ENCODE measurements at regions not wholly inside any gene's neighbourhood (a gene's known extent, or its start where the extent isn't known, plus 50 kb on each side); places are given as distances from the start of the nearest gene placed in this dataset.

- Histone ChIP-seq H3K27ac (ENCODE audit: low read depth, low read length, poor library complexity, severe bottlenecking) (no peak overlapping the region), H3K79me2 (ENCODE audit: insufficient read depth, low read length) (no peaks in the 10 kb centered on the region), H3F3A (ENCODE audit: insufficient read depth, low read length) (no peaks in the 10 kb centered on the region), H3K9ac (ENCODE audit: low read length) (no peak overlapping the region), H3K9me2 (ENCODE audit: low read depth, low read length) (no peaks in the 10 kb centered on the region), H4K20me1 (ENCODE audit: insufficient read depth, low read length) (no peaks in the 10 kb centered on the region), H2AFZ (ENCODE audit: low read length) (no peak overlapping the region), H3K4me1 (ENCODE audit: insufficient read depth, low read length, severe bottlenecking) (no peaks in the 10 kb centered on the region), H3K9me3 (ENCODE audit: low read length) (no peaks in the 10 kb centered on the region), H3K4me3 (ENCODE audit: low read depth, low read length, poor library complexity, severe bottlenecking) (no peak overlapping the region), H3K36me3 (ENCODE audit: insufficient read depth, low read length) (no peaks in the 10 kb centered on the region), H3K27me3 (ENCODE audit: insufficient read depth, low read length) (no peaks in the 10 kb centered on the region), H3K4me2 (ENCODE audit: low read length) (no peak overlapping the region)
- TF ChIP-seq, protein P1, sequence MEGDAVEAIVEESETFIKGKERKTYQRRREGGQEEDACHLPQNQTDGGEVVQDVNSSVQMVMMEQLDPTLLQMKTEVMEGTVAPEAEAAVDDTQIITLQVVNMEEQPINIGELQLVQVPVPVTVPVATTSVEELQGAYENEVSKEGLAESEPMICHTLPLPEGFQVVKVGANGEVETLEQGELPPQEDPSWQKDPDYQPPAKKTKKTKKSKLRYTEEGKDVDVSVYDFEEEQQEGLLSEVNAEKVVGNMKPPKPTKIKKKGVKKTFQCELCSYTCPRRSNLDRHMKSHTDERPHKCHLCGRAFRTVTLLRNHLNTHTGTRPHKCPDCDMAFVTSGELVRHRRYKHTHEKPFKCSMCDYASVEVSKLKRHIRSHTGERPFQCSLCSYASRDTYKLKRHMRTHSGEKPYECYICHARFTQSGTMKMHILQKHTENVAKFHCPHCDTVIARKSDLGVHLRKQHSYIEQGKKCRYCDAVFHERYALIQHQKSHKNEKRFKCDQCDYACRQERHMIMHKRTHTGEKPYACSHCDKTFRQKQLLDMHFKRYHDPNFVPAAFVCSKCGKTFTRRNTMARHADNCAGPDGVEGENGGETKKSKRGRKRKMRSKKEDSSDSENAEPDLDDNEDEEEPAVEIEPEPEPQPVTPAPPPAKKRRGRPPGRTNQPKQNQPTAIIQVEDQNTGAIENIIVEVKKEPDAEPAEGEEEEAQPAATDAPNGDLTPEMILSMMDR (IDR thresholded peaks at IDR 0.05; ENCODE audit: low read length): no peak
- no peak for TF ChIP-seq EZH2 (IDR thresholded peaks at IDR 0.05; ENCODE audit: borderline replicate concordance, low read length)
Observed at GRCh38 chr6:81511423-81511822, 241.1 kb downstream of the TENT5A start.

- Histone ChIP-seq H3K36me3 (ENCODE audit: insufficient read depth, low read length) (no peaks in the 10 kb centered on the region), H4K20me1 (ENCODE audit: insufficient read depth, low read length) (no peaks in the 10 kb centered on the region), H3K4me1 (ENCODE audit: insufficient read depth, low read length, severe bottlenecking) (no peaks in the 10 kb centered on the region), H3K4me3 (ENCODE audit: low read depth, low read length, poor library complexity, severe bottlenecking) (no peak overlapping the region), H2AFZ (ENCODE audit: low read length) (no peak overlapping the region), H3K79me2 (ENCODE audit: insufficient read depth, low read length) (no peaks in the 10 kb centered on the region), H3K9me3 (ENCODE audit: low read length) (no peaks in the 10 kb centered on the region), H3K9me2 (ENCODE audit: low read depth, low read length) (no peaks in the 10 kb centered on the region; the same call in 1 of the 2 replicates), H3K4me2 (ENCODE audit: low read length) (no peak overlapping the region), H3K27ac (ENCODE audit: low read depth, low read length, poor library complexity, severe bottlenecking) (no peak overlapping the region), H3K9ac (ENCODE audit: low read length) (no peak overlapping the region), H3F3A (ENCODE audit: insufficient read depth, low read length) (no peaks in the 10 kb centered on the region), H3K27me3 (ENCODE audit: insufficient read depth, low read length) (no peaks in the 10 kb centered on the region)
- no peak for TF ChIP-seq EZH2 (IDR thresholded peaks at IDR 0.05; ENCODE audit: borderline replicate concordance, low read length)
- TF ChIP-seq, protein P1 (IDR thresholded peaks at IDR 0.05; ENCODE audit: low read length): no peak
Observed at GRCh38 chr6:81495999-81496398, 256.5 kb downstream of the TENT5A start.

DNA sequence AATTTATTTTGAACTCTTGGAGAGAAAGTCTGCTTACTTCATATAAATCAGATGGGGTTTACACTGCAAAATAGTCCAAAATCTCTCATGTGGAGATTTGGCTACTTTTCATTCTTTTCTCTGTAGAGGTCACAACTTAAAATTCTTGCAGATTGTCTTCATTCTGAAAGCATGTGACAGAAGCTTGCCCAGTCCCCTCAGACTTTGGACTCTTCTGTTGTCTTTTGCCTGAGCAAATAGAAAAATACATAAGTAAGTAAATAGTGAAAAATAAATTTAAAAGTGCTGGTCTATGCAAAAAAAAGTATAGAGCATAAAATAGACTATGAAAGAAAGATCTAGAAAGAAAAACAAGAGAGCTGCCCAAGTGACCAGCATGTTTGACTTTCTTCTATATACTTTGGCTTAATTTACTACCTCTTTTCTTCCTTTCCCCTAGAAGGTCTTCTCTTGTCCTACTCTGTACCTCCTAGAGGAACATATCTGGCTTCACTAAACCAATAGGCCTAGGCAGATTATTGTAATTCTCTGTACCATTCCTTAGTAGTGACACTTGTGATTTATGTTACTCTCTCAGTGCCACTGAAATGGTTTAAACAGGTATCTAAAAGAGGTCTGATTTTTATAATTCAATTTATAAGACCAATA lies 260.9 kb downstream of the TENT5A start:
- Histone ChIP-seq H3K27ac (ENCODE audit: low read depth, low read length, poor library complexity, severe bottlenecking) (no peak overlapping the region), H3K9me3 (ENCODE audit: low read length) (no peaks in the 10 kb centered on the region), H3F3A (ENCODE audit: insufficient read depth, low read length) (no peaks in the 10 kb centered on the region), H3K9ac (ENCODE audit: low read length) (no peak overlapping the region), H3K36me3 (ENCODE audit: insufficient read depth, low read length) (no peaks in the 10 kb centered on the region), H3K4me3 (ENCODE audit: low read depth, low read length, poor library complexity, severe bottlenecking) (no peak overlapping the region), H3K27me3 (ENCODE audit: insufficient read depth, low read length) (no peaks in the 10 kb centered on the region), H3K9me2 (ENCODE audit: low read depth, low read length) (no peaks in the 10 kb centered on the region), H2AFZ (ENCODE audit: low read length) (no peak overlapping the region), H4K20me1 (ENCODE audit: insufficient read depth, low read length) (no peaks in the 10 kb centered on the region), H3K4me2 (ENCODE audit: low read length) (no peak overlapping the region), H3K79me2 (ENCODE audit: insufficient read depth, low read length) (no peaks in the 10 kb centered on the region), H3K4me1 (ENCODE audit: insufficient read depth, low read length, severe bottlenecking) (no peaks in the 10 kb centered on the region)
- TF ChIP-seq, protein P1 (IDR thresholded peaks at IDR 0.05; ENCODE audit: low read length): no peak
- no peak for TF ChIP-seq EZH2 (IDR thresholded peaks at IDR 0.05; ENCODE audit: borderline replicate concordance, low read length)

All from OCI-LY1 (cell line).